ENCODE measurements at regions not wholly inside any gene's neighbourhood (a gene's known extent, or its start where the extent isn't known, plus 50 kb on each side); places are given as distances from the start of the nearest gene placed in this dataset.

- H3K9me3 Mint-ChIP-seq, result peaks cover 4% of the 10 kb centered on the region
- no peak overlapping the region for H3K4me3 Mint-ChIP-seq
- DNase-seq, result no peak
- no peaks in the 10 kb centered on the region for H3K27me3 Mint-ChIP-seq
- H3K36me3 Mint-ChIP-seq (ENCODE audit: low read depth), result no peaks in the 10 kb centered on the region
- H3K27ac Mint-ChIP-seq, result no peak overlapping the region
- no peaks in the 10 kb centered on the region for H3K4me1 Mint-ChIP-seq (ENCODE audit: low read depth)
Measured at GRCh38 chr9:81396528-81396927, 292.8 kb downstream of the TLE1 start.

- no peak overlapping the region for H3K4me3 Mint-ChIP-seq
- no peaks in the 10 kb centered on the region for H3K27me3 Mint-ChIP-seq
- no peaks in the 10 kb centered on the region for H3K4me1 Mint-ChIP-seq (ENCODE audit: low read depth)
- DNase-seq, result no peak
- H3K36me3 Mint-ChIP-seq (ENCODE audit: low read depth), result no peaks in the 10 kb centered on the region
- no peak overlapping the region for H3K27ac Mint-ChIP-seq
- H3K9me3 Mint-ChIP-seq, result peaks cover 2% of the 10 kb centered on the region
Measured at GRCh38 chr9:81395676-81396054, 293.7 kb downstream of the TLE1 start.

- Mint-ChIP-seq H3K4me1 (ENCODE audit: low read depth) (no peaks in the 10 kb centered on the region), H3K9me3 (peaks cover 2% of the 10 kb centered on the region), H3K27ac (no peak overlapping the region), H3K4me3 (no peak overlapping the region), H3K36me3 (ENCODE audit: low read depth) (no peaks in the 10 kb centered on the region), H3K27me3 (no peaks in the 10 kb centered on the region)
- no peak for DNase-seq
Measured at GRCh38 chr9:81394881-81395675, 294.3 kb downstream of the TLE1 start.

GRCh38 chr9:81393985-81394811, 295.1 kb downstream of the TLE1 start:
- Mint-ChIP-seq H3K4me3 (no peak overlapping the region), H3K4me1 (ENCODE audit: low read depth) (no peaks in the 10 kb centered on the region), H3K36me3 (ENCODE audit: low read depth) (no peaks in the 10 kb centered on the region), H3K9me3 (no peaks in the 10 kb centered on the region), H3K27me3 (no peaks in the 10 kb centered on the region), H3K27ac (no peak overlapping the region)
- no peak for DNase-seq

- Mint-ChIP-seq H3K4me1 (ENCODE audit: low read depth) (no peaks in the 10 kb centered on the region), H3K9me3 (no peaks in the 10 kb centered on the region), H3K4me3 (no peak overlapping the region), H3K36me3 (ENCODE audit: low read depth) (no peaks in the 10 kb centered on the region), H3K27me3 (no peaks in the 10 kb centered on the region), H3K27ac (no peak overlapping the region)
- no peak for DNase-seq
Measured at GRCh38 chr9:81391457-81391825, 297.9 kb downstream of the TLE1 start.

- H3K36me3 Mint-ChIP-seq (ENCODE audit: low read depth), result no peaks in the 10 kb centered on the region
- no peaks in the 10 kb centered on the region for H3K27me3 Mint-ChIP-seq
- no peaks in the 10 kb centered on the region for H3K9me3 Mint-ChIP-seq
- H3K4me3 Mint-ChIP-seq, result no peak overlapping the region
- H3K4me1 Mint-ChIP-seq (ENCODE audit: low read depth), result no peaks in the 10 kb centered on the region
- DNase-seq, result no peak
- H3K27ac Mint-ChIP-seq, result no peak overlapping the region
Measured at GRCh38 chr9:81390792-81391456, 298.4 kb downstream of the TLE1 start.

GRCh38 chr9:81389569-81389993, 299.8 kb downstream of the TLE1 start:
- DNase-seq, result no peak
- no peak overlapping the region for H3K27ac Mint-ChIP-seq
- no peaks in the 10 kb centered on the region for H3K27me3 Mint-ChIP-seq
- H3K4me3 Mint-ChIP-seq, result no peak overlapping the region
- H3K36me3 Mint-ChIP-seq (ENCODE audit: low read depth), result no peaks in the 10 kb centered on the region
- H3K4me1 Mint-ChIP-seq (ENCODE audit: low read depth), result no peaks in the 10 kb centered on the region
- no peaks in the 10 kb centered on the region for H3K9me3 Mint-ChIP-seq

GRCh38 chr9:81388831-81389230, 300.5 kb downstream of the TLE1 start:
- Mint-ChIP-seq H3K27ac (no peak overlapping the region), H3K9me3 (no peaks in the 10 kb centered on the region), H3K36me3 (ENCODE audit: low read depth) (no peaks in the 10 kb centered on the region), H3K4me1 (ENCODE audit: low read depth) (no peaks in the 10 kb centered on the region), H3K4me3 (no peak overlapping the region), H3K27me3 (no peaks in the 10 kb centered on the region)
- no peak for DNase-seq

GRCh38 chr9:81387360-81388106, 301.8 kb downstream of the TLE1 start:
- Mint-ChIP-seq H3K27ac (no peak overlapping the region), H3K4me1 (ENCODE audit: low read depth) (no peaks in the 10 kb centered on the region), H3K36me3 (ENCODE audit: low read depth) (no peaks in the 10 kb centered on the region), H3K4me3 (no peak overlapping the region), H3K9me3 (no peaks in the 10 kb centered on the region), H3K27me3 (no peaks in the 10 kb centered on the region)
- no peak for DNase-seq

GRCh38 chr9:81384911-81385310, 304.4 kb downstream of the TLE1 start:
- Mint-ChIP-seq H3K27me3 (no peaks in the 10 kb centered on the region), H3K4me1 (ENCODE audit: low read depth) (no peaks in the 10 kb centered on the region), H3K36me3 (ENCODE audit: low read depth) (no peaks in the 10 kb centered on the region), H3K27ac (no peak overlapping the region), H3K4me3 (no peak overlapping the region), H3K9me3 (no peaks in the 10 kb centered on the region)
- no peak for DNase-seq

- DNase-seq, result no peak
- H3K27ac Mint-ChIP-seq, result no peak overlapping the region
- H3K27me3 Mint-ChIP-seq, result no peaks in the 10 kb centered on the region
- H3K9me3 Mint-ChIP-seq, result no peaks in the 10 kb centered on the region
- H3K4me1 Mint-ChIP-seq (ENCODE audit: low read depth), result no peaks in the 10 kb centered on the region
- H3K4me3 Mint-ChIP-seq, result no peak overlapping the region
- H3K36me3 Mint-ChIP-seq (ENCODE audit: low read depth), result no peaks in the 10 kb centered on the region
Measured at GRCh38 chr9:81382281-81382680, 307.1 kb downstream of the TLE1 start.

- H3K27ac Mint-ChIP-seq, result no peak overlapping the region
- no peaks in the 10 kb centered on the region for H3K4me1 Mint-ChIP-seq (ENCODE audit: low read depth)
- no peak for DNase-seq
- no peaks in the 10 kb centered on the region for H3K36me3 Mint-ChIP-seq (ENCODE audit: low read depth)
- H3K9me3 Mint-ChIP-seq, result no peaks in the 10 kb centered on the region
- H3K4me3 Mint-ChIP-seq, result no peak overlapping the region
- H3K27me3 Mint-ChIP-seq, result no peaks in the 10 kb centered on the region
Measured at GRCh38 chr9:81381694-81382093, 307.7 kb downstream of the TLE1 start.

- Mint-ChIP-seq H3K4me3 (no peak overlapping the region), H3K9me3 (no peaks in the 10 kb centered on the region), H3K27ac (no peak overlapping the region), H3K36me3 (ENCODE audit: low read depth) (no peaks in the 10 kb centered on the region), H3K4me1 (ENCODE audit: low read depth) (no peaks in the 10 kb centered on the region), H3K27me3 (no peaks in the 10 kb centered on the region)
- no peak for DNase-seq
Measured at GRCh38 chr9:81380504-81381359, 308.6 kb downstream of the TLE1 start.

- Mint-ChIP-seq H3K4me1 (ENCODE audit: low read depth) (no peaks in the 10 kb centered on the region), H3K27me3 (no peaks in the 10 kb centered on the region), H3K9me3 (no peaks in the 10 kb centered on the region), H3K27ac (no peak overlapping the region), H3K36me3 (ENCODE audit: low read depth) (no peaks in the 10 kb centered on the region), H3K4me3 (no peak overlapping the region)
- no peak for DNase-seq
Measured at GRCh38 chr9:81379655-81380054, 309.7 kb downstream of the TLE1 start.
